Anterior cingulate cortex (tissue), 58 donors: ENCODE measurements at regions not wholly inside any gene's neighbourhood (a gene's known extent, or its start where the extent isn't known, plus 50 kb on each side); places are given as distances from the start of the nearest gene placed in this dataset.
"Not testable (repeated sequence)": the region's sequence is repeated elsewhere in the genome, so short reads cannot be mapped to it uniquely, and the experiment has no call there.

Source experiments
- DNase-seq, 58 donors: peaks; one replicate each; lab custom pipeline; 2025; lab: John Stamatoyannopoulos, UW

DNA sequence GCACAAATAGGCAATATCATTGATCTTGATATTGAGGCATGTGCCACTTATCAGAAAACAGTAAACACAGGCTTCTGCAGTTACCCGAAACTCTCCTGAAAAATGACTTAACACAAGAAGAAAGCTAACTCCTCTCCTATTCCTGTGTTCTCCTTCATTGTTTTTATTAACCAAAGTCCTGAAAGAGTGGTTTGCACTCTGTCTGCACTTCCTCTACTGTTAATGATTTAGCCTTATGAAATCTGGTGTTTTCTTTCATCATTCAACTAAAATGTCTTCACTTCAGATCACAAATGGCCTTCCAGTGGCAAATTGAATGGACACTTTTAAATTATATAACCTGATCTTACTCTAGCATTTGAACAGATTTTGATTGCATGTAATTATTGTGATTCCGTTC is 630.6 kb upstream of the PHF14 start:
- DNase-seq: no peak

DNA sequence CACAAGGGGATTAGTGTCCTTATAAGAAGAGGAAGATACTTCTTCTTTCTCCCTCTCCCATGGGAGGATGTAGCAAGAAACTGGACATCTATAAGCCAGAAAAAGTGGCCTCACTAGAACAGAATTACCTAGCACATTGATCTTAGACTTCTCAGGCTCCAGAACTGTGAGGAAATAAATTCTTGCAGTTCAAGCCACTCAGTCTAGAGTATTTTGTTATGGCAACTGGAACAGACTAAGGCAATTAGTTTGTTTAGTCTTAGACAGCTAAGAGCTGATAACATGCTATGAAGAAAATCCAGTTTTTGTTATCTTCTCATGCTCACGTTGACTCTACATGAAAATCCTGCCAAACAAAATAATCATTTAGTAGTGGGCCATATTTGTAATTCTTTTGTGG is 627.6 kb upstream of the PHF14 start:
- no peak for DNase-seq

DNA sequence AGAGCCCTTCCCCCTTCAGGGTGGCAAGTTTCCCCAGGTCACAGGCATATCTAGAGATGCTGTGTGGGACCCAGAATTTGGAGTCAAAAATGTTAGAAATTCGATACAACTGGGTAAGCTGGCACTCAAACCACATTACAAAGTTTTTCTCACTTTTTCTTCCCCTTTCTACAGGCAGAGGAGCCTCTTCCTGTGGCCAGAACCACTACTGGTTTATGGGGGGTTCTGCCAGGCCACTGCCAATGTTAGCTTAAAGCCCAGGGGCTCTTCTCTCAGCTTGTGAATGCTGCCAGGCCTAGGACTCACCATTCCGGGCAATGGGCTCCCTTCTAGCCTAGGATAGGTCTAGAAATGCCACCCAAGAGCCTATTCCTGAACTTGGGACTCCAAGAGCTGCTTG is 617.9 kb upstream of the PHF14 start:
- DNase-seq: no peak

DNA sequence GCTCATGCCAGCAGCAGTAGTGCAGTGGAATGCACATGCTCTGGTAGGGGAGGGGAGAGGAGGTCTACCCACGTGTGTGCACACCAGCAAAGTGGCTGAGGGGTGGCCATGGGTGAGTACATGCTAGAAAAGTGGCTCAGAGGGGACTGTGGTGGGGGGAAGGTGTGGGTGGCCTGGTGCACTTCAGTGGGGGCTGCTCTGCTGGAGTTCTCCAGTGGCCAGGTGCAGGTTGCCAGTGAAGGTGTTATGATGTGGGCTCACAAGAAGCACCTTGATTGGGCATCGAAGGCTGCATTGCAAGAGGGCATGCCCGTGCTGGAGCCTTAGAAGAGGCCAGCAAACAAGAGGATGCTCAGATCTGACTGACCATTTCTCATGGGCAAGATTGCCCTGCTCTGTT is 613.6 kb upstream of the PHF14 start:
- no peak for DNase-seq

DNA sequence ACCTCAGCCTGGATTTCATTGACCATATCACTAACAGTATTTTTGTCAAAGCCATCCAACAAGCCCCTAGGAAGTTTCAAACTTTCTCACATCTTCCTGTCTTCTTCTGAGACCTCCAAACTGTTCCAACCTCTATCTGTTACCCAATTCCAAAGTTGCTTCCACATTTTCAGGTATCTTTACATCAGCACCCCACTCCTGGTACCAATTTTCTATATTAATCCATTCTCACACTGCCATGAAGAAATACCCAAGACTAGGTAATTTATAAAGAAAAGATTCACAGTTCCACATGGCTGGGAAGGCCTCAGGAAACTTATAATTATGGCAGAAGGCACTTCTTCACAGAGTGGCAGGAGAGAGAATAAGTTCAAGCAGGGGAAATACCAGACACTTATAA is 571.9 kb upstream of the PHF14 start:
- no peak for DNase-seq

DNA sequence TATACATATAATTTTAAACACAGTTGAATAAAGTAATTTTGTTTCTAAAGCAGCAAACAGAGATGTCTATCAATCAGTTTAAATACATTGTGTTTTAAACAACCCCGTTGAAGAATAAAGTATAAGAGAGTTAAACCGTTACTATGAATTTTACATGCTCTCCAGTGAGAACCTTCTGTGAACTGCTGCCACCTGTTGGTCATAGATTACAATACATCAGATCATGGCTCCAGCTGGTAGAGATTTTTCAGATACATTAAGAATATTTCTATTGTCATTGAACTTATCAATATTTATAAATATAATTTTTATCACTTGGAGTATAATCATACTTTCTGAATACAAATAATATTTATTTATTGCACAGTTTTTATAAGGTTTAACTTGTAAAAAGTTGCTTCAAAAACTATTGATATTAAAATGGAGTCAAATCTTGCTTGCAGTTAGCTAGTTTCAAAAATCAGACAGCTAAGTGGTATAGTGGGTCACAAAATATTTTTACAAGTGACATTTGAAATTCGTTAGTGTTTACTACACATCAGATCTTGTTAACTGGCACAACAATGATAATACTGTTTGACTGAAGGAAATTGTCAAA is 561.2 kb upstream of the PHF14 start:
- peak in 12 of 58 donors; percentile 0 to 29 (median 10) for DNase-seq

DNA sequence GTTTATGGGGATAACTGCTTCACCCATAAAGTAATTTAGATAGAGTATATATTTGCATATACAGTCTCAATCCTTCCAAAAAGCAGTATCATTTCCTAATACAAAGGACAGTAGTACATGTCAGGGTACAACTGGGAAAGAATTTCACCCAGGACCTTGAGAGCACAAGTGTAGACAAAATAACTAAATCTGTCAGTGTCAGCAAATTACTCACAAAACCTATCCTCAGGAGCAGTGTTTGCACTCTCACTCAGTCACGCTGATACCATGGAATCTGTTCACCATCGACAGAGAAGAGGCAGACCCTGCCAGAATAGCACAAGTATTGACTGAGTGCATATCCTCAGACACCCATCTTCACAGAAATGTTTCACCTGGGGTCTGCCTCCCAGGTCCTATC is 554.7 kb upstream of the PHF14 start:
- no peak for DNase-seq

DNA sequence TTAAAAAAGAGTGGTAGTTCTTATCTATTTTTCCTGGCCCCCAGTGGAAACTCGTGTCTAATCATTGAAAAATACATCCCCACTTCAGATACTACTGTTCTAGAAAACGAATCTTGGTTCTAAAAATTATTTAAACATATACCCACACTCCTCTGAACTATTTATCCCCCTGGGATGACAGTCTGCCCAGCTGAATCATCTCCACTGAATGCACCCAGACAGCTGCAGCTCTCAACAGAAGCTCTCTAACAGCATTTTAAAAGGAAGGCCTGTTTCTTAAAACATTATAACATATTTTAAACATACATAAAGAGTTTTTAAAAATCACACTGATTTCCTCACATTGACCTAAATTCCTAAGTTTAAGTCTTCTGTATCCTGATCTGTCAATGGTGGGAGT is 544.6 kb upstream of the PHF14 start:
- DNase-seq: no peak

DNA sequence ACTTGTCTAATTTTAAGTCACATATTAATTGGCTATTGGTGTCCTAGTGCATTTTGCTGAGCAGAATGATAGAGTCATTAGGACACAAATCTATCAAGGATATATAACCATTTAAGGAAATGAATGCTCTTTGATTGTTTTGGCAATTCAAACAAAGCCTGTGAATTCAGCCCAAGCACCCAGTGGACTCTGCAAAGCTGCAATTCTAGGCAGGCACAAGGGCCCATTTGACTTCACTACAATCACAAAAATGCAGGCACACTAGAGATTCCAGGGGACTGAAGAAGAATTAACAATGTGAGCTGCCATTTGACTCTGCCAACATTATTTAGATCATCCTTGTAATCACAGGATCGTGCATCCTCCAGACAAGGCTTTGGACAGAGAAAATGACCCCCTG is 544.2 kb upstream of the PHF14 start:
- peak in 14 of 58 donors; percentile 1 to 33 (median 7) for DNase-seq

DNA sequence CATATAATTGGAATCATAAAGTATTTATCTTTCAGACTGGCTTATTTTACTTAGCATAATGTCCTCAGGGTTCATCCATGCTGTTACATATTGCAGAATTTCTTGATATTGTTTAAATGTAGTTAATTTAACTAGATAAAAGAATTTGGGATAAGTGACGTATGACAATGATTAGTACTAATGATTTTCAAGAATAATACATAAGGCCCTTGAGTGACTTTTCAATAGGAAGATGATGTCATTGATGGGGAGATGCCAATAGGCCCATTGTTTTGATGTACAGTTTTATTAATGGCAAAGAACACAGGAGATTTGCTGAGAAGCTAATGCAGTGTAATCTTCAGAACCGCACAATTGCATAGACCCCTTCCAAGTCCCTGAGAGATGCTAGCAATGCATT is 537.4 kb upstream of the PHF14 start:
- DNase-seq: no peak

DNA sequence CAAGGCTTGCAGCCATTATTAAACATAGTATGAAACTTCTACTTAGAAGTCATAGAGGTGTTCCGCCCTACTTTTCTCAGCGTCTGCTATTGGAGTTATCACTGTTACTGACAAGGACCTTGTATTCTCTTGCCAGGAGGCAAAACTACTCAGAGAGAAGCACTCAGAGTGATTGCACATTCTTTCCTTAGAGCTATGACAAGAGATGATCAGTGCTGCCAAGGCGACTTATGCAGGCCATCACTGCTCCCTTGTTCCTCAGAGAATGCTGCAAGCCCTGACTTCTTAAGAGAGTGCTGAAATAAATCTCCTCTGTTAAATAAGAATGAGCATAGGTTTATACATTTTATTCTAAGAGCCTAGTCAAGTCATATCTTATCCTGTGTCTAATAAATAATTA is 534.6 kb upstream of the PHF14 start:
- no peak for DNase-seq

DNA sequence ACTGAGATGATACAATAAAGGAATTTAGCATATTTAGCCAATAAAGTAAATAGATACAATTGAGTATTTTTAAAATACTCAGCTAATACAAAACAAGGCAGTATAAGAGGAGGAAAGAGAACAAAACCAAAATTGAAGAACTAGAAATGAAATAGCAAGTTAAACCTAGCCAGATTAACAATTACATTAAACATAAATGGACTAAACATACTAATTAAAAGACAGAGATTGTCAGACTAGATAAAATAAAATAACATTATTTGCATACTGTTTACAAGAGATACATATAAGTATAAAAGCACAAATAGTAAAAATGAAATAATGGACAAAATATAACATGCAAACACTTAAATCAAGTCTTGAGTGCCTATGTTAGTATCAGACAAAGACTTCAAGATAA is 517.7 kb upstream of the PHF14 start:
- DNase-seq: no peak

DNA sequence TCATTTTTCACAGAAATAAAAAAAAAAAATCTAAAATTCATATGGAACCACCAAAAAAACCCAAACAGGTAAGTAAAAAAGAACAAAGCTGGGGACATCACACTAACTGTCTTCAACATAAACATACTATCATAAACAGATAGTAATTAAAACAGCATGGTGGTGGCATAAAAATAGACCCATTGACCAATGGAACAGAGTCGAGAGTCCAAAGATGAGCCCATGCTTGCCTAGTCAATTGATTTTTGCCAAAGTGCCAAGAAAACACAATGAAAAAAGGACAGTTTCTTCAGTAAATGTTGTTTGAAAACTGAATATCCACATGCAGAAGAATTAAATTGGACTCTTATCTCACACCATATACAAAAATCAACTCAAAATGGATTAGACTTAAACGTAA is 513.2 kb upstream of the PHF14 start:
- DNase-seq: no peak

DNA sequence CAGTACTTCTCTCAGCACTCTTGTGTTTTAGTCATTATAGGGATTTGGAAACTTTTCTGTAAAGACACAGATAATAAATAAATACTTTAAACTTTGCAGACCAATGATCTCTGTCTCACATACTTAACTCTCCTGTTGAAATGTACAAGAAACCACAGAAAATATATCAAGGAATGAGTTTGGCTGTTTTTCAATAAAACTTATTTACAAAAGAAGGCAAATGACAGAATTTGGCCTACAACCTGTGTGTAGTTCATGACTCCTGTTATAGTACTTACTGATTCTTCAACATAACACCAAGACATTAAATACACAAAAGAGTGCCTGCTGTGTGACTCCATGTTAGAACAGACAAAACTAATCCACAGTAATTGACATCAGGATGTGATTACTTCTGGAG is 510.0 kb upstream of the PHF14 start:
- DNase-seq: no peak

DNA sequence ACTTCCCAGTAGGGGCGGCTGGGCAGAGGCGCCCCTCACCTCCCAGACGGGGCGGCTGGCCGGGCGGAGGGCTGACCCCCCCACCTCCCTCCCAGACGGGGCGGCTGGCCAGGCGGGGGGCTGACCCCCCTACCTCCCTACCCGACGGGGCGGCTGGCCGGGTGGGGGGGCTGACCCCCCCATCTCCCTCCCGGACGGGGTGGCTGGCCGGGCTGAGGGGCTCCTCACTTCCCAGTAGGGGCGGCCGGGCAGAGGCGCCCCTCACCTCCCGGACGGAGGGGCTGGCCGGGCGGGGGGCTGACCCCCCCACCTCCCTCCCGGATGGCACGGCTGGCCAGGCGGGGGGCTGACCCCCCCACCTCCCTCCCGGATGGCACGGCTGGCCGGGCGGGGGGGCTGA is 508.1 kb upstream of the PHF14 start:
- DNase-seq: not testable (repeated sequence)

DNA sequence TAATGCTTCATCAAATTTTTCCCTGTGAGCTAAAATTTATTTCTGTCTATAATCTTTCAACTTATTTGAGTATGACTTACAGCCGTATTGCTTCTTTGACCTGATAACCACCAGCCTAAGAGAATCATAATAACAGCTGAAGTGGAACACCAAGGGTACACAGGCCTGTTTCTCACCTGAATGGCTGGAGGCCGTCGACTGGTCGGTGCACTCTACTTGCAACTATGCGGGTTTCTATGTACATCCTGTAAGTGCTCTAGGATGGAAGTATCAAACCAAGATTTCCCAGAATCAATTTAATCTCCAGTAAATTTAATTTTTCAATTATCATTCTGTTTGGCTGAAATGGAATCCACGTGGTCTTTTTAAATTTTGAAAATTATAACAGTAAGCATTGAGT is 504.8 kb upstream of the PHF14 start:
- no peak for DNase-seq

DNA sequence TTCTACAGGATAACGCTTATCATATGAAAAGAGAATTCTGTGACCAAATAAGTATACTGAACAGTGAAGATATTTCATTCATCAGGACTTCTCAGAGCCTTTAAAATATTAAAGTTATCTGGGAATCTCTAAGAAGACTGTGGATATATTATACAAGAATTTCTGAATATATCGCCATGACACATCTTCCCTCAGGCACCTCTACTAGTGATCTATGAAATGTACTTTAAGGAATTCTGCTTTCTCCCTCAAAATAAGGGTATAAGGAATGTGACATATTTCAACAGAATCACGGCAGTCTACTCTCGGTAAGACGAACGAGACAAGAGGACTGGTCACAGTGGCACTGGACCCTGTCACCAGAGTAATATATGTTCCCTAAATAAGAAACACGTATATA is 504.2 kb upstream of the PHF14 start:
- DNase-seq: no peak

DNA sequence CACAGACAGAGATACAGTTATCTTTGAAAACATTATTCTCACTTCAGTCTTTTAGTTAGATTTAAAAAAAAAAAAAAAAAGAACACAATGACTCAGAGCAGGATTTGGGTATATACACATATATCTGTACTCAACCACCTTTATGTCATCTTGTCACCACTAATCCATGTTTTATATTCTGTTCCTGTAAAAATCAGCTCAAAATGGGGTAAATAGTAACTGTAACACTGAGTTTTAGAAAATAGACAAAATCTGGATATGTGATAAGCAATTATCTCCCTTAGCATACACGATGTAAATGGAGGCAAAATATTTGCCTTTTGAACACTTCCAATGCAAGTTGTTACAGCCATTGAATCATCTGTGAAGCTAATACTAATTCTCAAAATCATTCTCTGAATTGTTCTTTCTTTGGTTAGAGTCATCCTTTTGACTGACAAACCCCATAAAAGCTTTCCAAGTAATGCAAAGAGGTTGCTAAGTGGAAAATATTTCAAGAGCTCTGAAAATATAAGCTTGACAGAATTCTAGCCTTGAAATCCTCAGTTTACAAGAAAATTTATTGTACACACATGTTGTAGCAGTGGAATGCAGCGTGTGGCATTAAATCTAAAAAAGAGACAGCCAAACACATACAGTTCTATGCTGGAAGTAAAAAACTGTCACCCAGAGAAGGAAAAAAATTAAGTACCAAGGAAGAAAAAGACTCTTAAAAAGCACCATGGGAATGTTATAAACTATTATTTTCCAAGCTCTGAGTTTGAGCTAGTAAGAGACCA is 502.2 kb upstream of the PHF14 start:
- DNase-seq: no peak

DNA sequence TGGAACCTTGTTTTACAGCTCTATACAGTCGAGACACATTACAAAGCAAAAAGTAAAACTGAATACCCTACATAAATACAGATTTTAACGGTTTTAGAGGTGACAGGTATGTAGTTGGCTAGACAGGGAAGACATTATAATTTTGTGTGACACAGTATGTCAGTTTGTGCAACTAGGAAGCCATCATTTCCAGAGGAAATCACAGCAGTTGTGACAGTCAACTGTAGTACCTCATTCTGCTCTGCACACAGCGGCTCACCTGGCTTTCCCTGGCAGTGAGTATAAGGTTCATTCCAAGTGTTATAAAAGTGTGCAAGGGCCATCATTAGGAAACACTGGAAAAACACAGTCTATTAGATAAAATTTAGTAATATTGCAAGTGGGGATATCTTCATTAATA is 501.6 kb upstream of the PHF14 start:
- no peak for DNase-seq

DNA sequence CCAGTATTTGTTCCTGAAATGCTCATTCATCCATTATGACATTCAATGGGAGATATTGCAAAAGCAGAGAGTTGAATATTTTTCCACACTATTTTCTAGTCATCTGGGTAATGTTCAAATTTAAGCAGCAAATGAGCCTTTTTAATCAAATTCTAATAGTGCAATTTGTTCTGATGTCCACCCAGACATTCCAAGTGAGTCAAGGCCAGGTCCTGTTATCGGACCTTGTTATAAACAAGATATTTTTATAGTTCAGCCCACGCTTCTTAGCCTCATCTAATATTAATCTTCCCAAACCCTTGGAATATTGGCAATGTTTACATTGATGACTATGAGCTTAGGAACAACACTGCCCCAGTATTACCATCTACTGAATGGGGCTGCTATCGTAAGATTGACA is 500.1 kb upstream of the PHF14 start:
- no peak for DNase-seq

DNA sequence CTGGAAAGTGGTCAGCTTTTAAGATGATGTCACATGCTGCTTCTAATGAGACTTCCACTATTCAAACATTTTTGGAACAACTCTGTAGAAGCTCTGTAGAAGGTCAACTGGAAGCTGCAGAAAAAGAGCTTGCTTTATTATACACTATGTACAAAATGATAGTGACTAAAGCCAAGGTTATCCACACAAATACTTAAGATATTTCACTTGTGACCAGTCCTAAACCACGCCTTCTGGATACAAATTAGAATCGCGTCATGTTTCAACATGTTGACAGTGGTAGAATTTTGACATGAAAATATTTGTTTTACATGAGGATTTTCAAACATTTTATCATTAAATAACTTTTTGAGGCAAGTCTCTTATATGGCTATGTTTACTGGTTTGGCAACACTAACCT is 499.6 kb upstream of the PHF14 start:
- no peak for DNase-seq

DNA sequence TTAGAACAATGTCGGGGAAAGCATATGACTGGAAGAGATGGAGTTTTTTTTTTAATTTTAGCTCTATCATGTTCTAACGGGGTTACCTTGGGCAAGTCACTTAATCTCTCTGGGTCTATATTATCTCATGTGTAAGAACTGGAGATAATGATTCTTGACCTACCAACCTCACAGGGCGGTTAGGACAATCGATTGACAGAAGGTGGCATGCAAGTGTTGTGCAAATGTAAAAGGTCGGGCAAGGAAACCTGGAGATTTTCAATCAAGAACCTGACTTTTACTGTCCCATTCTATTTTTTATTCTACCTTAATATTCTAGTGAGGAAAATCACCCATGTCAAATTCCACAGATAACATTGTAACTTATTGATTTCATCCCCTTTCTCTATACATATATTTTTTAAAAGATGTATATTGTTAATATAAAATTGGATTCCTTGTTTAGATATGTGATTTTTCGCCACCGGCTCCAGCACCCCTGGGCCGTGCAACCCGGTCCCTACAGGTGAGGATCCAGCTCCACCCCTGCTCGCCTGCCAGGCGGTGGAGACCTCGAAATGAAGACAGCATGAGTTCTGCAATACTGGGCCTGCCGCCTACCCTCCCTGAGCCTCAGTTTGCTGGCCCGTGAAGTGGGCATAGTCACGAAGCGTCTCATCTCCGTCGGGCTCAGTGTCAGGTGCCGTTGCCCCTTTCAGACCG is 497.6 kb upstream of the PHF14 start:
- no peak for DNase-seq
